ENCODE measurements at regions not wholly inside any gene's neighbourhood (a gene's known extent, or its start where the extent isn't known, plus 50 kb on each side); places are given as distances from the start of the nearest gene placed in this dataset.
"Not testable (repeated sequence)": the region's sequence is repeated elsewhere in the genome, so short reads cannot be mapped to it uniquely, and the experiment has no call there.

DNA sequence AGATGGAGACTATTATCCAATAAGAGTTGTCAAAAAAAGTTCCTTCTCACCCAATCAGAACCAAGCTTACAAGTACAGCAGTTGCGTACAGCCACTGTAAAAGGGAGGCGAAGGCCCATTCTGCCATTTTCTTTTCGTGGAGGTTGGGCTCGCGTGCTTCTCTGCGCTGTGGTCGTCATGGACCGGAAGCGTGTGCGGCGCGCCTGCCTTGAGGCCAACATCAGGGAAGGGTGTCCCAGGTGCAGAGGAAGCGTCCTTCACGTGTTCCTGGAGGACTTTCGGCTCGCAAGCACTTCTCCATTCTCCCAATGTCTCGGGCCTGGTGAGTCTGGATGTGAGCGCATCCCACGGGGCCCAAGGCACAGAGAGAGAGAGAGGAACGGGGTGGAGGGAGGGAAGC is 85.8 kb downstream of the TBC1D26 start:
- H3K79me2 ChIP-seq (ENCODE audit: control insufficient read depth, insufficient read depth, low read length); H3K36me3 ChIP-seq (ENCODE audit: control insufficient read depth in 2 of 2, insufficient read depth in 2 of 2, low read length in 1 of 2); POLR2A ChIA-PET; H3K9ac ChIP-seq (ENCODE audit: control insufficient read depth, insufficient read depth, low read length); H3K27me3 ChIP-seq (replicated peaks in 1 of 2; ENCODE audit: control insufficient read depth in 2 of 2, insufficient read depth in 2 of 2, low read length in 1 of 2); H3K4me1 ChIP-seq (ENCODE audit: control insufficient read depth, insufficient read depth, low read length); intact Hi-C loops (cut with micrococcal nuclease; ENCODE audit: unreplicated experiment); SMC1A ChIA-PET (ENCODE audit: uncharacterized antibody, unreplicated experiment); H3K9me3 ChIP-seq (replicated peaks; ENCODE audit: control insufficient read depth, insufficient read depth, low read length); ATAC-seq; RAD21 ChIA-PET (ENCODE audit: unreplicated experiment); H2AFZ ChIP-seq (ENCODE audit: control insufficient read depth, low read depth, low read length); in situ Hi-C loops (cut with MboI); DNase-seq (ENCODE audit: low read depth, low spot score); H3K27ac ChIP-seq (ENCODE audit: control insufficient read depth, insufficient read depth); H3K4me3 ChIP-seq; H3K4me2 ChIP-seq (ENCODE audit: control insufficient read depth, insufficient read depth); BruUV-seq (replicated peaks); H4K20me1 ChIP-seq (ENCODE audit: control insufficient read depth, insufficient read depth); FAIRE-seq; CTCF ChIA-PET: not testable (repeated sequence)
- WGBS (ENCODE audit: insufficient coverage, insufficient replicate concordance, low lambda C conversion rate, missing lambda C conversion rate) = 84% methylated on average over 16 of the region's 20 CpGs

DNA sequence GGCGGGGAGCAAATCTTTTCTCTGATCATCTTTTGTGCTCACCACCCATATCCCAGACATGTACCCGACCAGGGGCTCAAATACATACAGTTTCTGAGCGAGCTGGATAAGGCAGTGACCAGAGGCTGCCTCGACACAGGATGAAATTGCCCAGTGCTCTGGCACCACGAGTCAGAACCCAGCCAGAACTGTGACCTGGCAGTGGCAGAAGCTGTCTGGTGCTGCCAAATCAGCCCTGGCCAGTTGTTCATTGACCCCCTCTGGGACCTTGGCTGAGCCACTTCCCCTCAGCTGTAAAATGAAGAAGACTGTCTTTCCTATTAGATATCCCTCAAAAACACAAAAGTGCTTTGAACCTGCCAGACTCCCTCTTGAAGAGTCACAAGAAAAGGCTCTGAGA is 90.2 kb downstream of the TBC1D26 start:
- DNase-seq (ENCODE audit: low read depth, low spot score); H3K4me1 ChIP-seq (ENCODE audit: control insufficient read depth, insufficient read depth, low read length); RAD21 ChIA-PET (ENCODE audit: unreplicated experiment); BruUV-seq (replicated peaks); H3K27ac ChIP-seq (ENCODE audit: control insufficient read depth, insufficient read depth); H3K36me3 ChIP-seq (ENCODE audit: control insufficient read depth in 2 of 2, insufficient read depth in 2 of 2, low read length in 1 of 2); H2AFZ ChIP-seq (ENCODE audit: control insufficient read depth, low read depth, low read length); H3K9me3 ChIP-seq (replicated peaks; ENCODE audit: control insufficient read depth, insufficient read depth, low read length); H4K20me1 ChIP-seq (ENCODE audit: control insufficient read depth, insufficient read depth); H3K27me3 ChIP-seq (replicated peaks in 1 of 2; ENCODE audit: control insufficient read depth in 2 of 2, insufficient read depth in 2 of 2, low read length in 1 of 2); POLR2A ChIA-PET; intact Hi-C loops (cut with micrococcal nuclease; ENCODE audit: unreplicated experiment); SMC1A ChIA-PET (ENCODE audit: uncharacterized antibody, unreplicated experiment); H3K4me2 ChIP-seq (ENCODE audit: control insufficient read depth, insufficient read depth); FAIRE-seq; H3K79me2 ChIP-seq (ENCODE audit: control insufficient read depth, insufficient read depth, low read length); H3K9ac ChIP-seq (ENCODE audit: control insufficient read depth, insufficient read depth, low read length); in situ Hi-C loops (cut with MboI); H3K4me3 ChIP-seq; ATAC-seq: not testable (repeated sequence)
- CTCF ChIA-PET = interaction anchor here (0.8 kb wide), 1 partner anchor 322 kb away, joined by 3 read pairs; no protein-coding TSS in a partner anchor
- 10% methylated on average over 5 of the region's 5 CpGs for WGBS (ENCODE audit: insufficient coverage, insufficient replicate concordance, low lambda C conversion rate, missing lambda C conversion rate)

All from GM12878 (cell line).